Calu3 (cell line): ENCODE measurements at regions not wholly inside any gene's neighbourhood (a gene's known extent, or its start where the extent isn't known, plus 50 kb on each side); places are given as distances from the start of the nearest gene placed in this dataset.

ENCODE experiments used
- BruUV-seq: library from RNA; stranded (reverse); fragments of 400-500 nt; replicated peaks from 2 replicates; lab custom pipeline; 2021; lab: Mats Ljungman, UMichigan
- CTCF ChIA-PET: fragments of 300-600 bp; sonication (Branson Sonifier 250); formaldehyde crosslinking; loops from one replicate; lab custom pipeline; 2022; ENCODE audit warnings: antibody characterized with exemption; lab: Charles Lee
- DNase-seq: peaks from one replicate; pipeline ENCODE4 v3.0.0; 2022
- H3K27ac Mint-ChIP-seq: one replicate; pipeline ENCODE4 v1.8.0; 2022; ENCODE audit warnings: mixed read lengths; ENCODE audit not compliant: unreplicated experiment
- H3K27me3 Mint-ChIP-seq: one replicate; pipeline ENCODE4 v1.8.0; 2022; ENCODE audit warnings: mixed read lengths; ENCODE audit not compliant: unreplicated experiment
- H3K36me3 Mint-ChIP-seq: one replicate; pipeline ENCODE4 v1.8.0; 2022; ENCODE audit warnings: mild to moderate bottlenecking, moderate library complexity, mixed read lengths; ENCODE audit not compliant: insufficient read depth, unreplicated experiment
- H3K4me1 Mint-ChIP-seq: one replicate; pipeline ENCODE4 v1.8.0; 2022; ENCODE audit warnings: mild to moderate bottlenecking, low read depth, mixed read lengths; ENCODE audit not compliant: unreplicated experiment
- H3K4me3 Mint-ChIP-seq: one replicate; pipeline ENCODE4 v1.8.0; 2022; ENCODE audit warnings: mild to moderate bottlenecking, low read depth, moderate library complexity, mixed read lengths; ENCODE audit not compliant: unreplicated experiment
- H3K9me3 Mint-ChIP-seq: one replicate; pipeline ENCODE4 v1.8.0; 2022; ENCODE audit warnings: low read depth, mixed read lengths; ENCODE audit not compliant: unreplicated experiment
- CTCF ChIP-seq: fragments of 200-600 bp; IDR thresholded peaks from one replicate; pipeline ENCODE4 v1.8.0; 2022; ENCODE audit warnings: antibody characterized with exemption; ENCODE audit not compliant: unreplicated experiment
- intact Hi-C: fragments of 100-400 bp; cut with micrococcal nuclease; formaldehyde crosslinking; loops from one replicate; pipeline ENCODE4 v1.10.0; 2022; ENCODE audit not compliant: unreplicated experiment

GRCh38 chr13:78460176-78460575, 143.2 kb downstream of the POU4F1 start:
- no peaks in the 10 kb centered on the region for H3K4me1 Mint-ChIP-seq
- TF ChIP-seq CTCF = no peak
- no peaks in the 10 kb centered on the region for H3K36me3 Mint-ChIP-seq
- intact Hi-C loops = no loop called here
- H3K9me3 Mint-ChIP-seq = no peaks in the 10 kb centered on the region
- H3K27ac Mint-ChIP-seq = no peak overlapping the region
- H3K27me3 Mint-ChIP-seq = no peaks in the 10 kb centered on the region
- no peak overlapping the region for H3K4me3 Mint-ChIP-seq
- no TSS peak for BruUV-seq
- CTCF ChIA-PET = no interaction called here
- no peak for DNase-seq

GRCh38 chr13:78443839-78444238, 159.5 kb downstream of the POU4F1 start:
- no peaks in the 10 kb centered on the region for H3K36me3 Mint-ChIP-seq
- no peaks in the 10 kb centered on the region for H3K4me1 Mint-ChIP-seq
- BruUV-seq = no TSS peak
- H3K27me3 Mint-ChIP-seq = no peaks in the 10 kb centered on the region
- H3K27ac Mint-ChIP-seq = no peak overlapping the region
- no peak overlapping the region for H3K4me3 Mint-ChIP-seq
- CTCF ChIA-PET = no interaction called here
- H3K9me3 Mint-ChIP-seq = no peaks in the 10 kb centered on the region
- intact Hi-C loops = no loop called here
- DNase-seq = no peak
- no peak for TF ChIP-seq CTCF

- Mint-ChIP-seq H3K9me3 (no peaks in the 10 kb centered on the region), H3K4me3 (no peak overlapping the region), H3K27ac (no peak overlapping the region), H3K36me3 (no peaks in the 10 kb centered on the region), H3K27me3 (no peaks in the 10 kb centered on the region), H3K4me1 (no peaks in the 10 kb centered on the region)
- no TSS peak for BruUV-seq
- CTCF ChIA-PET = no interaction called here
- no peak for DNase-seq
- TF ChIP-seq CTCF = no peak
- intact Hi-C loops = no loop called here
Measured at GRCh38 chr13:78437781-78438180, 165.6 kb downstream of the POU4F1 start.

- Mint-ChIP-seq H3K36me3 (no peaks in the 10 kb centered on the region), H3K27ac (no peak overlapping the region), H3K4me1 (no peaks in the 10 kb centered on the region), H3K4me3 (no peak overlapping the region), H3K27me3 (no peaks in the 10 kb centered on the region), H3K9me3 (no peaks in the 10 kb centered on the region)
- intact Hi-C loops = no loop called here
- BruUV-seq = no TSS peak
- TF ChIP-seq CTCF = no peak
- CTCF ChIA-PET = no interaction called here
- no peak for DNase-seq
Measured at GRCh38 chr13:78436311-78436710, 167.0 kb downstream of the POU4F1 start.
